NCI-H1417 (cell line): ENCODE measurements at regions not wholly inside any gene's neighbourhood (a gene's known extent, or its start where the extent isn't known, plus 50 kb on each side); places are given as distances from the start of the nearest gene placed in this dataset.
A peak's percentile ranks its signal among the peaks of the same experiment; 100 is the strongest.

Experiments used
- DNase-seq, 3 experiments: peaks; one replicate each; lab custom pipeline; 2025; lab: John Stamatoyannopoulos, UW

DNA sequence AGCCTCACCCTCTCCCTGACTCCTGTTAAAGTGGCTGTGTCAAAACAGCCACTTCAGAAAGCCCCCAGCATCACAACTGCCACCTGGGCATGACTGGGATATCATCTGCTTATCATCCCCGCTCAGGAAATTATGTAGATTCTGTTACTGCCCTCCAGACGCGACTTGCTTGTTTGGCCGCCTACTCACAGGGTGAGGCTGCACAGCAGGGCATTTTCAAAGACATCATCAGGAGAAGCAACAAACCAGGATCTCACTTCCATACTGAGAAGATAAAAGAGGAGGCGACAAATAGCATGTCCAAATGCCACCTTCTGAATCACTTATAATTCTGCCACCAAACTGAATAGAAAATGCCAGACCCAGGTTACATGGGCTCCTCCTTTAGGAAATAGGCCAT lies 94.8 kb downstream of the MIS18A start:
- peak in 1 of 3 experiments; percentile 43 for DNase-seq

DNA sequence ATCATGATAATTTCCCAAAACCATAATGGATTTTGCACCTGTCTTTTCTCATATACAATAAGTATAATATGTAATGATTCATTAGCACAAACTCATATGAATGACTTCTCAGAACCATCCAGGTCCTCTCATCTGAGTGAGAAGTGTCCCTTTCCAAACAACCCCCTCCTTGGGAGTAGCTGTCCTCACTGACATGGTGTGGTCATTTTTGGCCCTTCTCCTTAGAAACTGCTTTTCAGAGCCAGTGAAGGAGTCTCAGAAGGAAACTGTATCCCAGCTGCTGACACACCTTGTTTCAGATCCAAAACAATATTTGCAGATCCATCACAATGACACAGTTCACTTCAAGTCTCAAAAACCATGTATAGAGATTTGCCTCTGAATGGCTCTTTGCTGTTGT lies 95.5 kb downstream of the MIS18A start:
- peak in 1 of 3 experiments; percentile 26 for DNase-seq

GRCh38 chr21:32182449-32182848 lies 96.4 kb downstream of the MIS18A start:
- no peak for DNase-seq

DNA sequence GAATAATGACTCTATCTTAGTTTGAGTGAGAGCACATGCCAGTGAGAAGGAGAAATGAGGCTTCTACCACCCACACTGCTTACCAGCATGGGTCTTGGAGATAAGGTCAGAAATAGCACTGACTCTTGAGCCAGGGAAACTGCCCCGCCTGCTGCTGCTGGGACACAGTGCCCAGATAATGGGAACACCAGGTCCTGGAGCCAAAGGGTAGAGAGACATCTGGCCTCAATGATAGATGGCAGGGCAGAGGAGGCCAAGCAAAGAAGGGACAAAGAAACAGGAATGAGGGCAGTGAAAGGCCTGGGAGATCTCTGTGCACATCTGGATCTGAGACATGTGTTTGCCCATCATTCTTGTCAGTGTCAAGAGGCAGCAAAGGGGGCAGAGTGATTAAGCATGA lies 97.4 kb downstream of the MIS18A start:
- DNase-seq: no peak

DNA sequence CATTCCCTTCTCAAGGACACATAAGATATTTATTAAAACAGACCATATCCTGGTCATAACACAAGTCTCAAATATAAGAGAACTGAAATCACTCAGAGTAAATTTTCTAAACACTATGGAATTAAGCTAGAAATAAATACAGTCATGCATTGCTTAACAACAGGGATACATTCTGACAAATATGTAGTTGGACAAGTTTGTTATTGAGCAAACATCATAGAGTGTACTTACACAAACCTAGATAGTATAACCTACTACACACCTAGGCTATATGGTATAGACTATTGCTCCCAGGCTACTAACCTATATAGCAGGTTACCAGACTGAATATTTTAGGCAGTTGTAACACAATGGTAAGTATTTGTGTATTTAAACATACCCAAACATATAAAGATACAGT lies 104.0 kb downstream of the MIS18A start:
- DNase-seq: no peak

DNA sequence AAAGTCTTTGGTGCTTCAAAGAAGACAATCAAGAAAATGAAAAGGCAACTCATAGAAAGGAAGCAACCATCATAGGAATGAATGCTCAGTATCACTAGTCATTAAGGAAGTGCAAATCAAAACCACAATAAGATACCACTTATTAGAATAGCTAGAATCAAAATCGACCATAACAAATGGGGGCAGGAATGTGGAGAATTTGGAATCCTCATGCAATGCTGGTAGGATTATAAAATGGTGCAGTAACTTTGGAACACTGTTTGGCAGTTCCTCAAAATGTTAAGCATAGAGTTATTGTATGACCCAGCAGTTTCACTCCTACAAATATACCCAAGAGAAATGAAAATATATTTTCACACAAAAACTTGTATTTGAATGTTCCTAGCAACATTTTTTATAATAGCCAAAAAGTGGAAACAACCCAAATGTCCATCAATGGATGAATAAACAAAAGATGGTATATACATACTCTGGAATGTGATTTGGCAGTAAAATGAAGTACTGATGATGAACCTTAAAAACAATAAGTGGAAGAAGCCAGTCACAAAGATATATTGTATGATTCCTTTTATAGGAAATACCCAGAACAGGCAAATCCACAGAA lies 105.6 kb downstream of the MIS18A start:
- no peak for DNase-seq

GRCh38 chr21:32172106-32172505 lies 106.7 kb downstream of the MIS18A start:
- DNase-seq: no peak

DNA sequence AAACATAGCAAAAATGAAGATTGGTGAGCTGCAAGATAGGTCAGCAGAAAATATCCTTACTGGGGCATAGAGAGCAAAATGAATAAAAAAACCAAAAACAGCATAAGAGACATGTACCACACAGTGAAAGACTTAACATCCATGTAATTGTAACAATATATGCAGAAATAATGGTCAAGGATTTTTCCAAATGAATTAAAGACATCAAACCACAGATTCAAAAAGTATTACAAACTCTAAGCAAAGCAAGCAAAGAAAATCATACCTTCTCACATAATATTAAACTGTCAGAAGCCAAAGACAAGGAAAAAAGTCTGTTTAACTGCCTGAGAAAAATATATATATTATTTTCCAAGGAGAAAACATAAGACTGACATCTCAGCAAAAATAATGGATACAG lies 111.3 kb downstream of the MIS18A start:
- no peak for DNase-seq

GRCh38 chr21:32163386-32163785 lies 115.5 kb downstream of the MIS18A start:
- DNase-seq: peak in 1 of 3 experiments; percentile 20

DNA sequence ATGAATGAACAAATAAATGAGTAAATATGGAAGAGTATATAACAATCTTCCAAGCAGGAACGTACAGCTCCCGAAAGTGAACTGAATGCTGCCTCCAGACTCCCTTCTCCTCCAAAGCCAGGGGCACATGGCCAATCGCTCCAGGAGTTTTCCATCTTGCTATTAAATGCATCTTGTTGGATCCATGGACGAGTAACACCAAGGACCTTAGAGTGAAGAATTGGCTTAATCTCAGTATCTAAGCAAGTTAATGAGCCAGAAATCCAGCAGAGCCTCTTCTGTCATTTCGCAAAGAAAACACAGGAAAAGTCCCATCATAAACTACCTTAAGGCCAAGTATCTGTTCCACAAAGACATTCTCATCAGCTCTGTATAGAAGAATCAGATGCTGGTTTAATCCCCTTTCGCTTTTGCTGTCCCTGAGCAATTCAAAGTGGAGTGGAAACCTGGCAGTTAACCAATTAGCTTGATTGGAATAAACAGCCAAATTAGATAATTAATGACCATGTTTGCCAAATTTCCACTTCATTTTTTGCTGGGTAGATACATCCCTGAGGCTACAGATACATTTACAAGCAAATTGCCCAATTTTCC lies 116.0 kb downstream of the MIS18A start:
- DNase-seq: peak in 1 of 3 experiments; percentile 20

DNA sequence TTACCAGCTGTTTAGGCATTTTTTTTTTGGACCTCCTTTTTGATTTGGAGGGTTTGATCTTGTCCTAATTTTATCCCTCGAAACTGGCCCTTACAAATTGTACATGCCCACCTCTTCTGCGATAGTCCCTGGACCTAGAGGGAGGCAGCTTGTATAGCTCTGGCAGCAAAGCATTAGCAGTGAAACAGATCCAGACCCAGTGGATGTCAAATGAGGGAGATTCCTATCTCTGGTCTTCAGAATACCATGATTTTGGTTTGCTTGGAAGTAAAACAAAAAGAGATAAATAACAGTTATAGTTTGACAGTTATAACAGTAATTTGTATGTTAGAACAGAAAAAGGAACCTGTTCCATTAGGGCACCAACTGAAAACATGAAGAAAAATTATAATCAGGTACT lies 123.6 kb downstream of the MIS18A start:
- DNase-seq: no peak

GRCh38 chr21:32147041-32147440 lies 131.8 kb downstream of the MIS18A start:
- no peak for DNase-seq

DNA sequence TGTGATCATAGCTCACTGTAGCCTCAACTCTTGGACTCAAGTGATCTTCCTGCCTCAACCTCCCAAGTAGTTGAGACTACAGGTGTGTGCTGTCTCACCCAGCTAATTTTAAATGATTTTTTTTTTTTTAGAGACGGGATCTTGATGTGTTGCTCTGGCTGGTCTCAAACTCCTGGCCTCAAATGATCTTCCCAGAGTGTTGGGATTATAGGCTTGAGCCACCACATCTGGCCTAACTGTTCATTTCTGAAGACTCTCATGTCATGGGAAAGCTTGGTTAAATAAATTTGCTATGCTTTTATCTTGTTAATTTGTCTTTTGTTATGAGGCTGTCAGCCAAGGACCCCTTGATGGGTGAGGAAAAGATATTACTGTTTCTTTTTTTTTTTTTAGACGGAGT lies 134.0 kb downstream of the MIS18A start:
- DNase-seq: no peak

- DNase-seq: no peak
Measured at GRCh38 chr21:32143241-32143939, 135.5 kb downstream of the MIS18A start.

DNA sequence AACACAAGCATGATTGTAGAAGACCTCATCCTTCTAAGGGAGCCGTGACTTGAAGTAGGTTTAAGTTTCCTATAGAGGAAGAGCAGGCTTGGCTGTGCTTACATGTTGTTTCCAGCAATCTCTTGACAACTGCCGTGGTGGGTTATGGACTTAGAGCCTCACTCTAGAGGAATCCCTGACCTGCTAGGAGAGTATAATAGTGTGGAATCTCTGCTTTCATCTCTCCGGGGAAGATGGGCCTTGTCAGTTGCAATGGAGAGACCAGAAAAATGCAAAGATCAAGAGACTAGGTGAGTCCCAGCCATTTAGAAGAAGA lies 137.6 kb downstream of the MIS18A start:
- no peak for DNase-seq

- no peak for DNase-seq
Measured at GRCh38 chr21:32140604-32141317, 138.1 kb downstream of the MIS18A start.

GRCh38 chr21:32140151-32140550 lies 138.7 kb downstream of the MIS18A start:
- DNase-seq: no peak

GRCh38 chr21:32138658-32139057 lies 140.2 kb downstream of the MIS18A start:
- no peak for DNase-seq

DNA sequence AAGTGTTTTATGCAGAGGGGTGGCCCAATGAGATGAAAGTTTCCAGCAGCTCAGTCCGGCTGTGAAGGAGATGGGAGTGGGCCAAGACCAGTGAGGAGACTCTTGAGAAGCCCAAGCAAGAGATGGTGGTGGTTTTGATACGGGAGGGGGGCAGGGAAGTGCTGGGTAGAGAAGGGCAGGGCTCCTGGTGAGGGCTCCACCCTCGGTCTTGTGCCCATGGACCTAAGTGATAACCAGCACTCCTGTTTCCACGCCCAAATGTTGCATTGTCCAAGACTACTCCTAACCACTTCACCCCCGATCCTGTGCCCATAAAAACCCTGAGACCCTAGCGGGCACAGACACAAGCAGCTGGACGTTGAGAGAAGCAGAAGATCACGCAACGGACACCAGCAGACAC lies 140.9 kb downstream of the MIS18A start:
- DNase-seq: no peak

DNA sequence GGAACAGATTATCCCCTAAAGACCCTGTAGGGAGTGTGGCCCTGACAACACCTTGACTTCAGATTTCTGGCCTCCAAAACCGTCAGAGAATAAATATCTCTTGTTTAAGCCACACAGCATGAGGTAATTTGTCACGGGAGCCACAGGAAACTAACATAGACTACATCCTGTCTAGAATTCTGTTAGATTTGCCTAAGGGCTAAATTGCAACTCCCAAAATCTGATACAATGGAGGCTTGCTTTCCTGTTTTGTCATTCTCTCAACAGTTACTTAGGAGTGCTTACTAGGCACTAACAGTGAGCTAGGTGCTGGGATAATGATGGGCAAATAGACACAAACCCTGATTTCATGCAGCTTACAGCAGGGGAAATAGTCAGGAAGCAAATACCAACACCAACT lies 141.6 kb downstream of the MIS18A start:
- DNase-seq: peak in 2 of 3 experiments; percentile 57 to 91

- no peak for DNase-seq
Measured at GRCh38 chr21:32136546-32136945, 142.3 kb downstream of the MIS18A start.

GRCh38 chr21:32135401-32136363 lies 143.2 kb downstream of the MIS18A start:
- no peak for DNase-seq
